ENCODE measurements at regions not wholly inside any gene's neighbourhood (a gene's known extent, or its start where the extent isn't known, plus 50 kb on each side); places are given as distances from the start of the nearest gene placed in this dataset.
"Not testable (repeated sequence)": the region's sequence is repeated elsewhere in the genome, so short reads cannot be mapped to it uniquely, and the experiment has no call there.

- DNase-seq (ENCODE audit: low spot score), result no peak
- FAIRE-seq, result no peak
Measured at GRCh38 chr17:5943982-5944381, 126.2 kb upstream of the WSCD1 start.

- DNase-seq (ENCODE audit: low spot score), result no peak
- FAIRE-seq, result no peak
Measured at GRCh38 chr17:5947701-5948180, 122.4 kb upstream of the WSCD1 start.

GRCh38 chr17:5948811-5949210 is 121.4 kb upstream of the WSCD1 start:
- DNase-seq (ENCODE audit: low spot score), result no peak
- no peak for FAIRE-seq

- FAIRE-seq, result no peak
- no peak for DNase-seq (ENCODE audit: low spot score)
Measured at GRCh38 chr17:5950878-5951277, 119.3 kb upstream of the WSCD1 start.

- FAIRE-seq, result no peak
Measured at GRCh38 chr17:5951912-5952311, 118.3 kb upstream of the WSCD1 start.

GRCh38 chr17:5952518-5952917 is 117.7 kb upstream of the WSCD1 start:
- DNase-seq (ENCODE audit: low spot score), result no peak
- FAIRE-seq, result no peak

More at GRCh38 chr17:5951912-5952311, 118.3 kb upstream of the WSCD1 start:
- DNase-seq (ENCODE audit: low spot score), result no peak

- FAIRE-seq (no peak), DNase-seq (ENCODE audit: low spot score) (no peak)
Measured at GRCh38 chr17:5955764-5956163, 114.4 kb upstream of the WSCD1 start.

- FAIRE-seq, result no peak
- DNase-seq (ENCODE audit: low spot score), result no peak
Measured at GRCh38 chr17:5958850-5959249, 111.3 kb upstream of the WSCD1 start.

GRCh38 chr17:5962371-5962770 is 107.8 kb upstream of the WSCD1 start:
- no peak for DNase-seq (ENCODE audit: low spot score)
- no peak for FAIRE-seq

GRCh38 chr17:5971969-5972368 is 98.2 kb upstream of the WSCD1 start:
- DNase-seq (ENCODE audit: low spot score) (no peak), FAIRE-seq (no peak)

- DNase-seq (ENCODE audit: low spot score) (no peak), FAIRE-seq (no peak)
Measured at GRCh38 chr17:5973410-5973809, 96.8 kb upstream of the WSCD1 start.

GRCh38 chr17:5975661-5976060 is 94.5 kb upstream of the WSCD1 start:
- no peak for FAIRE-seq
- no peak for DNase-seq (ENCODE audit: low spot score)

GRCh38 chr17:5976251-5976650 is 93.9 kb upstream of the WSCD1 start:
- DNase-seq (ENCODE audit: low spot score), result no peak
- no peak for FAIRE-seq

GRCh38 chr17:5978496-5978895 is 91.7 kb upstream of the WSCD1 start:
- FAIRE-seq (no peak), DNase-seq (ENCODE audit: low spot score) (no peak)

GRCh38 chr17:5980941-5981340 is 89.2 kb upstream of the WSCD1 start:
- no peak for DNase-seq (ENCODE audit: low spot score)
- FAIRE-seq, result no peak

GRCh38 chr17:5986644-5987043 is 83.5 kb upstream of the WSCD1 start:
- FAIRE-seq (no peak), DNase-seq (ENCODE audit: low spot score) (no peak)

GRCh38 chr17:6000426-6000825 is 69.8 kb upstream of the WSCD1 start:
- DNase-seq (ENCODE audit: low spot score) (no peak), FAIRE-seq (no peak)

- DNase-seq (ENCODE audit: low spot score); FAIRE-seq: not testable (repeated sequence)
Measured at GRCh38 chr17:6003221-6003620, 67.0 kb upstream of the WSCD1 start.

GRCh38 chr17:6005939-6006338 is 64.2 kb upstream of the WSCD1 start:
- no peak for FAIRE-seq
- no peak for DNase-seq (ENCODE audit: low spot score)

GRCh38 chr17:6011206-6011605 is 59.0 kb upstream of the WSCD1 start:
- peak; percentile 8 for DNase-seq (ENCODE audit: low spot score)
- peak; percentile 29 for FAIRE-seq

GRCh38 chr17:6018788-6019187 is 51.4 kb upstream of the WSCD1 start:
- FAIRE-seq (no peak), DNase-seq (ENCODE audit: low spot score) (no peak)

- FAIRE-seq (no peak), DNase-seq (ENCODE audit: low spot score) (no peak)
Measured at GRCh38 chr17:6019959-6020358, 50.2 kb upstream of the WSCD1 start.

- FAIRE-seq (no peak), DNase-seq (ENCODE audit: low spot score) (no peak)
Measured at GRCh38 chr17:6020376-6021010, 49.7 kb upstream of the WSCD1 start.

All from RCC 7860 (cell line).